ENCODE measurements at regions not wholly inside any gene's neighbourhood (a gene's known extent, or its start where the extent isn't known, plus 50 kb on each side); places are given as distances from the start of the nearest gene placed in this dataset.

DNA sequence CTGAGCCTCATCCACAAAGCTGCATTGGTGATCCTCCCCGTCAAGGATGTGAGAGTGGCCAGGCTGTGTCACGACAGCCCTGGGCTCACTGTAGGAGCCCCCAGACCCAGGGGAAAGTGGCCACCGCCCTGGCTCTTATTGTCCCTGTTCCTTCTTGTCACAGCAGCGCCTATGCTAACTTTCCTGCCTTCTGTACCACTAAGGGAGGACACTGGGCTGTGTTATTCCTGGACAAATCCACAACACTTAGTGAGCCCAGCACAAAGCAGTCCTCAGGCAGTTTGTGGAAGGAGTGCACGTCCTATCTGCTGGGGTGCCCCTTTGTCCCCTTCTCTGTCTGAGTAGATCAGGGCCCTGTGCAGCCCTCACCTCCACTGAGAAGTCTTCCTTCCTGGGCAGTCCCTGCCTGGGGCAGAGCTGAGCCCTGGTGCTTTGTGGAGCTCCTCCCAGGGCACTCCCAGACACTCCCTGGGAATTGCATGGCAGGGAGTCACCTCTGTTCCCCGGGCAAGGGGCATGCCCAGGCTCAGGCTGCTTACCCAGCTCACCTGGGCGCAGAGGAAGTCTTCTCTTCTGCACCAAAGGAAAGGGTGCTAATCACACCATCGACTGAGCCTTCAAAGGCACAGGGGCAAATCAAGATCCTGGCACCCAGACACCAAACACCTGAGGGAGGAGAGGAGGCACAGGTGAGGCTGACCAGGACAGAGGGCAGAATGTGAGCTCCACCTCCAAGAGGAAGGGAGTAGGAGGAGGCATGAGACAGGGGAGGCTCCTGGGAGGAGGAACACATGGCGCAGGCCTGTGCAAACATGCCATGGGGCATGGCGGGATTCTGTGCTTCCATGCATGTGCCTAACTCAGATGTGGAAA lies 138.7 kb downstream of the KLF13 start:
- Histone ChIP-seq H3K9me3 (ENCODE audit: control insufficient read depth, insufficient read depth, low read depth, low read length) (no peaks in the 10 kb centered on the region), H3K27ac (ENCODE audit: extremely low read depth, low read depth, low read length) (no peak overlapping the region), H3K36me3 (ENCODE audit: control insufficient read depth in 2 of 2, insufficient read depth in 1 of 2, low read length in 2 of 2) (no peaks in the 10 kb centered on the region), H3K4me1 (ENCODE audit: control insufficient read depth, insufficient read depth, low read length) (no peaks in the 10 kb centered on the region), H3K4me3 (ENCODE audit: low read depth, low read length) (no peak overlapping the region)
- TF ChIP-seq ZNF202 (tag by site-specific recombination; IDR thresholded peaks at IDR 0.05; ENCODE audit: borderline replicate concordance) (no peak), GFI1B (tag by site-specific recombination; IDR thresholded peaks at IDR 0.05) (no peak), ZNF37A (tag by site-specific recombination; IDR thresholded peaks at IDR 0.05) (no peak), MEIS1 (CRISPR knock-in tag; IDR thresholded peaks at IDR 0.05; ENCODE audit: borderline replicate concordance) (no peak), HOXD13 (CRISPR knock-in tag; IDR thresholded peaks at IDR 0.05; ENCODE audit: borderline replicate concordance) (no peak)
- TF ChIP-seq, protein P1, sequence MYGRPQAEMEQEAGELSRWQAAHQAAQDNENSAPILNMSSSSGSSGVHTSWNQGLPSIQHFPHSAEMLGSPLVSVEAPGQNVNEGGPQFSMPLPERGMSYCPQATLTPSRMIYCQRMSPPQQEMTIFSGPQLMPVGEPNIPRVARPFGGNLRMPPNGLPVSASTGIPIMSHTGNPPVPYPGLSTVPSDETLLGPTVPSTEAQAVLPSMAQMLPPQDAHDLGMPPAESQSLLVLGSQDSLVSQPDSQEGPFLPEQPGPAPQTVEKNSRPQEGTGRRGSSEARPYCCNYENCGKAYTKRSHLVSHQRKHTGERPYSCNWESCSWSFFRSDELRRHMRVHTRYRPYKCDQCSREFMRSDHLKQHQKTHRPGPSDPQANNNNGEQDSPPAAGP (tag by site-specific recombination; IDR thresholded peaks at IDR 0.05), result no peak
- TF ChIP-seq, protein P2, sequence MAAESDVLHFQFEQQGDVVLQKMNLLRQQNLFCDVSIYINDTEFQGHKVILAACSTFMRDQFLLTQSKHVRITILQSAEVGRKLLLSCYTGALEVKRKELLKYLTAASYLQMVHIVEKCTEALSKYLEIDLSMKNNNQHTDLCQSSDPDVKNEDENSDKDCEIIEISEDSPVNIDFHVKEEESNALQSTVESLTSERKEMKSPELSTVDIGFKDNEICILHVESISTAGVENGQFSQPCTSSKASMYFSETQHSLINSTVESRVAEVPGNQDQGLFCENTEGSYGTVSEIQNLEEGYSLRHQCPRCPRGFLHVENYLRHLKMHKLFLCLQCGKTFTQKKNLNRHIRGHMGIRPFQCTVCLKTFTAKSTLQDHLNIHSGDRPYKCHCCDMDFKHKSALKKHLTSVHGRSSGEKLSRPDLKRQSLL (tag by site-specific recombination; IDR thresholded peaks at IDR 0.05), result no peak
- ChIA-PET POLR2A (no interaction called here), CTCF (no interaction called here)

DNA sequence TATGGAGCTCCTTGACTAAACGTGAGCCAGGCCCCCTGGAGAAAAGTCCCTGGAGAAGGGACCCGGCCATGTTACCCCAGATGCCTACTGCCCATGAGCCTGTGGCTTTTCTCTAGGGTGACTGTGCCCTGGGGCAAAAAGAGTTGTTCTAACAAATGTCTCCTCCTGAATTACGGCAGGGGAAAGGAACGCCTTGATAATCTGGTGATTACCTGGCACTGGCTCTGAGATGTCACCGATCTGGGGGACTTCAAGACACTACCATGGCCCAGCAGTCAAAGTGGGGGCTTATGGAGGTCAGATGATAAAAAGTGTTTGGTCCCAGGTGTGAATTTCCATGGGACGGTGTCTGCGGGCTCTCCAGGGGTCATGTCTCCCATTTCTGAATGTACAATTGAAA lies 140.7 kb downstream of the KLF13 start:
- Histone ChIP-seq H3K27ac (ENCODE audit: extremely low read depth, low read depth, low read length) (no peak overlapping the region), H3K36me3 (ENCODE audit: control insufficient read depth in 2 of 2, insufficient read depth in 1 of 2, low read length in 2 of 2) (no peaks in the 10 kb centered on the region), H3K9me3 (ENCODE audit: control insufficient read depth, insufficient read depth, low read depth, low read length) (no peaks in the 10 kb centered on the region), H3K4me3 (ENCODE audit: low read depth, low read length) (no peak overlapping the region), H3K4me1 (ENCODE audit: control insufficient read depth, insufficient read depth, low read length) (no peaks in the 10 kb centered on the region)
- TF ChIP-seq, protein P3, sequence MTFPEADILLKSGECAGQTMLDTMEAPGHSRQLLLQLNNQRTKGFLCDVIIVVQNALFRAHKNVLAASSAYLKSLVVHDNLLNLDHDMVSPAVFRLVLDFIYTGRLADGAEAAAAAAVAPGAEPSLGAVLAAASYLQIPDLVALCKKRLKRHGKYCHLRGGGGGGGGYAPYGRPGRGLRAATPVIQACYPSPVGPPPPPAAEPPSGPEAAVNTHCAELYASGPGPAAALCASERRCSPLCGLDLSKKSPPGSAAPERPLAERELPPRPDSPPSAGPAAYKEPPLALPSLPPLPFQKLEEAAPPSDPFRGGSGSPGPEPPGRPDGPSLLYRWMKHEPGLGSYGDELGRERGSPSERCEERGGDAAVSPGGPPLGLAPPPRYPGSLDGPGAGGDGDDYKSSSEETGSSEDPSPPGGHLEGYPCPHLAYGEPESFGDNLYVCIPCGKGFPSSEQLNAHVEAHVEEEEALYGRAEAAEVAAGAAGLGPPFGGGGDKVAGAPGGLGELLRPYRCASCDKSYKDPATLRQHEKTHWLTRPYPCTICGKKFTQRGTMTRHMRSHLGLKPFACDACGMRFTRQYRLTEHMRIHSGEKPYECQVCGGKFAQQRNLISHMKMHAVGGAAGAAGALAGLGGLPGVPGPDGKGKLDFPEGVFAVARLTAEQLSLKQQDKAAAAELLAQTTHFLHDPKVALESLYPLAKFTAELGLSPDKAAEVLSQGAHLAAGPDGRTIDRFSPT (tag by site-specific recombination; IDR thresholded peaks at IDR 0.05), result no peak
- TF ChIP-seq BCL11B (tag by site-specific recombination; IDR thresholded peaks at IDR 0.05; ENCODE audit: low read depth), result no peak
- no peak for TF ChIP-seq GLIS1 (tag by site-specific recombination; IDR thresholded peaks at IDR 0.05)
- TF ChIP-seq KLF8 (tag by site-specific recombination; IDR thresholded peaks at IDR 0.05), result no peak
- TF ChIP-seq ZNF292 (tag by site-specific recombination; IDR thresholded peaks at IDR 0.05; ENCODE audit: borderline replicate concordance, low read depth), result no peak
- TF ChIP-seq ZNF223 (tag by site-specific recombination; IDR thresholded peaks at IDR 0.05), result no peak
- TF ChIP-seq ZNF660 (tag by site-specific recombination; IDR thresholded peaks at IDR 0.05), result no peak
- no peak for TF ChIP-seq ZNF132 (tag by site-specific recombination; IDR thresholded peaks at IDR 0.05; ENCODE audit: borderline replicate concordance)
- no peak for TF ChIP-seq ZNF24 (tag by site-specific recombination; IDR thresholded peaks at IDR 0.05)
- no peak for TF ChIP-seq ZNF560 (tag by site-specific recombination; IDR thresholded peaks at IDR 0.05; ENCODE audit: borderline replicate concordance)
- POLR2A ChIA-PET, result no interaction called here
- CTCF ChIA-PET, result interaction anchor here (0.6 kb wide), 1 partner anchor 102 kb away, joined by 3 read pairs; no protein-coding TSS in a partner anchor

Measured in HEK293 (cell line).